CD4-positive, alpha-beta T cell (primary cell): ENCODE measurements at regions not wholly inside any gene's neighbourhood (a gene's known extent, or its start where the extent isn't known, plus 50 kb on each side); places are given as distances from the start of the nearest gene placed in this dataset.

Experiments
- ATAC-seq: fragments of 200-7000 bp; cut with Tn5 transposase; one replicate; pipeline ENCODE4 v1.10.0; 2022; ENCODE audit warnings: mild to moderate bottlenecking; ENCODE audit not compliant: poor library complexity
- CTCF ChIA-PET: fragments of 350-600 bp; sonication (Branson Sonifier 250); formaldehyde crosslinking; loops from one replicate; lab custom pipeline; 2021; ENCODE audit warnings: antibody characterized with exemption, inconsistent platforms; lab: Charles Lee
- POLR2A ChIA-PET: fragments of 350-600 bp; sonication (Branson Sonifier 250); formaldehyde crosslinking; loops from one replicate; lab custom pipeline; 2021; ENCODE audit warnings: antibody characterized with exemption, inconsistent platforms; lab: Charles Lee
- DNase-seq, 14 experiments: peaks; one replicate each; pipeline ENCODE4 v3.0.0-alpha.2; 2013 to 2020; ENCODE audit warnings: mixed read lengths in 2 of 14
- H3K27ac ChIP-seq, 2 donors: one replicate each; pipeline versions ENCODE4 v1.5.1 to v1.7.0; 2013; ENCODE audit warnings: low read length in 2 of 2, low read depth in 1 of 2, mild to moderate bottlenecking in 1 of 2
- H3K27me3 ChIP-seq, 2 experiments: 1 replicate in 1 of 2; 2 replicates in 1 of 2; pipeline versions ENCODE4 v1.6.1 to v1.7.0; 2013; ENCODE audit warnings: low read length in 2 of 2, control low read depth in 1 of 2, mild to moderate bottlenecking in 1 of 2, moderate library complexity in 1 of 2; ENCODE audit not compliant: insufficient read depth in 2 of 2, control insufficient read depth in 1 of 2
- H3K36me3 ChIP-seq: one replicate; pipeline ENCODE4 v1.6.1; 2013; ENCODE audit warnings: low read length, control low read depth; ENCODE audit not compliant: insufficient read depth
- H3K4me1 ChIP-seq: one replicate; pipeline ENCODE4 v1.6.1; 2013; ENCODE audit warnings: low read length, control low read depth; ENCODE audit not compliant: insufficient read depth
- H3K4me3 ChIP-seq: one replicate; pipeline ENCODE4 v1.5.1; 2013; ENCODE audit warnings: mild to moderate bottlenecking, low read length, moderate library complexity
- H3K9me3 ChIP-seq, 2 experiments: 1 replicate in 1 of 2; 2 replicates in 1 of 2; pipeline versions ENCODE4 v1.6.1 to v1.7.0; 2013; ENCODE audit warnings: low read length in 2 of 2, mild to moderate bottlenecking in 2 of 2, control low read depth in 1 of 2, moderate library complexity in 1 of 2; ENCODE audit not compliant: control insufficient read depth in 1 of 2, insufficient read depth in 1 of 2
- H3K27ac Mint-ChIP-seq: one replicate; pipeline ENCODE4 v1.8.0; 2020; ENCODE audit warnings: mixed read lengths
- H3K27me3 Mint-ChIP-seq: one replicate; pipeline ENCODE4 v1.8.0; 2021; ENCODE audit warnings: mixed read lengths
- H3K36me3 Mint-ChIP-seq: one replicate; pipeline ENCODE4 v1.8.0; 2021; ENCODE audit warnings: low read depth, mixed read lengths
- H3K4me1 Mint-ChIP-seq: one replicate; pipeline ENCODE4 v1.8.0; 2021; ENCODE audit warnings: low read depth, mixed read lengths
- H3K4me3 Mint-ChIP-seq: one replicate; pipeline ENCODE4 v1.8.0; 2020; ENCODE audit warnings: mild to moderate bottlenecking, mixed read lengths
- H3K9me3 Mint-ChIP-seq: one replicate; pipeline ENCODE4 v1.8.0; 2020; ENCODE audit warnings: mixed read lengths
- intact Hi-C, 2 experiments: fragments of 100-400 bp; cut with DNase I in 1 of 2; cut with micrococcal nuclease in 1 of 2; formaldehyde crosslinking; loops; one replicate each; pipeline versions ENCODE4 v1.15.1 to v1.9.0; 2023 to 2025; cut with DNase I, micrococcal nuclease
- TF ChIP-seq, protein P1 (sequence below): fragments of 200-600 bp; IDR thresholded peaks from one replicate; pipeline ENCODE4 v1.8.0; 2022; ENCODE audit warnings: antibody characterized with exemption, mild to moderate bottlenecking

DNA sequence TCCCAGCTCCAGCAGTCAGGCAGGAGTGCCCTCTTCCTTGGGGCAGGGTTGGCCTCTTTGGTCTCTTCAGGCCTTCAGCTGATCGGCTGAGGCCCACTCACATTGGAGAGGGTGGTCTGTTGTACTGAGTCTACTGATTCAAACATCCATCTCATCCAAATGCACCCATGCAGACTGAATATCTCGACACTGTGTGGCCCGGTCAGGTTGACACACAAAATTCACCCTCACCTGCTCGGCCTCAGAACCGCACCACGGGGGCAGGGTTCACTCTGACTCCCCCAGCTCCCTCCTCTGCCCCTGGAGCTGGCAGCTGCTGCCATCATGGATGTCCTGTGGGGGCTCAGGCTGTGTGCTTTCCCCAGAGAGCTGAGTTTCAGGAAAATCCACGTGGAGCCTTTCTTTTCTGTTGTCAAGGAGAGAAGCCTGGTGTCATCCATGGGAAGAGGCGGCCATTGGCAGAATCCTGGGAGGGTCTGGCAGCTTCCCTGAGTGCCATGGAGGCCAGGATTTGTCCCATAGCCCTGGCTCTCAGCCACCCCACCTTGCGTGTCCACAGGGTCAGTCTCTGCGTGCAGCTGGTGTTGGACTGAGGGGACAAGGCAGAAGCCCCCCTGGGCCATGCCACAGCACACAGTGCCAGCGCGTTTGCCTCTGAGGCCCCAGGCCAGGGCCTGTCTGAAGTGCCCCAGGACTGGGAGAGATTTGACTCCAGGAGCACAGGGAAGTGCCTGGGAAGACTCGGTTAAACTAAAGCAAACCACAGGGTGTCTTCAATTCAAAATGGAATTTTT, 114.1 kb downstream of the ERMARD start:
- H3K9me3 Mint-ChIP-seq: no peaks in the 10 kb centered on the region
- TF ChIP-seq, protein P1, sequence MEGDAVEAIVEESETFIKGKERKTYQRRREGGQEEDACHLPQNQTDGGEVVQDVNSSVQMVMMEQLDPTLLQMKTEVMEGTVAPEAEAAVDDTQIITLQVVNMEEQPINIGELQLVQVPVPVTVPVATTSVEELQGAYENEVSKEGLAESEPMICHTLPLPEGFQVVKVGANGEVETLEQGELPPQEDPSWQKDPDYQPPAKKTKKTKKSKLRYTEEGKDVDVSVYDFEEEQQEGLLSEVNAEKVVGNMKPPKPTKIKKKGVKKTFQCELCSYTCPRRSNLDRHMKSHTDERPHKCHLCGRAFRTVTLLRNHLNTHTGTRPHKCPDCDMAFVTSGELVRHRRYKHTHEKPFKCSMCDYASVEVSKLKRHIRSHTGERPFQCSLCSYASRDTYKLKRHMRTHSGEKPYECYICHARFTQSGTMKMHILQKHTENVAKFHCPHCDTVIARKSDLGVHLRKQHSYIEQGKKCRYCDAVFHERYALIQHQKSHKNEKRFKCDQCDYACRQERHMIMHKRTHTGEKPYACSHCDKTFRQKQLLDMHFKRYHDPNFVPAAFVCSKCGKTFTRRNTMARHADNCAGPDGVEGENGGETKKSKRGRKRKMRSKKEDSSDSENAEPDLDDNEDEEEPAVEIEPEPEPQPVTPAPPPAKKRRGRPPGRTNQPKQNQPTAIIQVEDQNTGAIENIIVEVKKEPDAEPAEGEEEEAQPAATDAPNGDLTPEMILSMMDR: no peak
- DNase-seq: no peak
- no peaks in the 10 kb centered on the region for H3K9me3 ChIP-seq
- H3K4me3 ChIP-seq: no peak overlapping the region
- peaks cover 20% of the 10 kb centered on the region for H3K4me1 Mint-ChIP-seq
- POLR2A ChIA-PET: no interaction called here
- H3K4me1 ChIP-seq: peaks cover 50% of the 10 kb centered on the region
- CTCF ChIA-PET: no interaction called here
- no peak overlapping the region for H3K27ac Mint-ChIP-seq
- no peak overlapping the region for H3K27ac ChIP-seq
- H3K27me3 ChIP-seq: no peaks in the 10 kb centered on the region
- H3K36me3 Mint-ChIP-seq: no peaks in the 10 kb centered on the region
- no peaks in the 10 kb centered on the region for H3K27me3 Mint-ChIP-seq
- no peak overlapping the region for H3K4me3 Mint-ChIP-seq
- H3K36me3 ChIP-seq: no peaks in the 10 kb centered on the region
- ATAC-seq: no peak
- intact Hi-C loops: no loop called here

DNA sequence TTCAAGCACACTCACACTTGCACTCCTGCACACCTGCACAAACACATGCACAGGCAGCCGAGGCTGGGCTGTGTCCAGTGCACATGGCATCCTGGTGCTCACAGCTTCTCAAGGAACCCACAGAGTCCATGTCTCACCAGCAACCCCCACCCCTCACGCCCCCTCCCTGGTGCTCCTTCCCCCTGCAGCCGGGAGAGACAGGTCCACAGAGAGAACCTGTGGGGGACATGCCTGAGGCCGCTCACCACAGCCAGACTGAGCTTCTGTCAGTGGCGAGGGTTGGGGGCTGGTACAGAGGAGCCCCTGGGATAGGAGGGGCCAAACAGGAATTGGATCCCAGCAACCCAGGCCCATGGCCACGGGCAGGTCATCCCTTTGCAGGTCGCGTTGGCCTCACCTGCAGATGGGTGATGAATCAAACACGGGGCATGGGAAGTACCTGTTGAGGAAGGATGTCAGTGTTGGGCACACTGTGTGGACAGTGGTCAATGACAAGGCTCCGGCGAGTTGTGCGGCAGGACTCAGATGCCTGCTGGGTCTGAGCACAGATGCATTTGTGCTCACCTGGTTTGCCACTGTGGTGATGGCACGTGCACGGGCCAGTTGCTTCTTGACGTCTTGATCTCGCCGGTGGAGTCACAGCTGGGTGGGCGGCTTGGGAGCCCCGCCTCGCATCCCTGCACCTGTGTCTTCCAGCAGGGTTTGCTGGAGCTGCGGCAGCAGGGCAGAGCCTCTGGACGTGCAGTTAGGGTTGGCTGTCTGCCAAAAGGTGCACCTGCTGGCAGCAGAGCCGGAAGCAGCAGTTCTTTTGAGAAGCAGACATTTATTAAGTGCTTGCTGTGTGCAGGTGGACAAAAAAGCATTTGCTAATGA, 113.0 kb downstream of the ERMARD start:
- no peaks in the 10 kb centered on the region for H3K9me3 Mint-ChIP-seq
- POLR2A ChIA-PET: no interaction called here
- ATAC-seq (no peak), DNase-seq (peak in 2 of 14 experiments; percentile 12 to 33)
- no peaks in the 10 kb centered on the region for H3K9me3 ChIP-seq
- no peak overlapping the region for H3K27ac ChIP-seq
- H3K27me3 ChIP-seq: no peaks in the 10 kb centered on the region
- CTCF ChIA-PET: no interaction called here
- no peak overlapping the region for H3K27ac Mint-ChIP-seq
- H3K36me3 Mint-ChIP-seq: no peaks in the 10 kb centered on the region
- no peaks in the 10 kb centered on the region for H3K27me3 Mint-ChIP-seq
- peaks cover 23% of the 10 kb centered on the region for H3K4me1 Mint-ChIP-seq
- no peaks in the 10 kb centered on the region for H3K36me3 ChIP-seq
- intact Hi-C loops: no loop called here
- peaks cover 59% of the 10 kb centered on the region for H3K4me1 ChIP-seq
- TF ChIP-seq, protein P1: no peak
- H3K4me3 Mint-ChIP-seq: no peak overlapping the region
- H3K4me3 ChIP-seq: no peak overlapping the region

DNA sequence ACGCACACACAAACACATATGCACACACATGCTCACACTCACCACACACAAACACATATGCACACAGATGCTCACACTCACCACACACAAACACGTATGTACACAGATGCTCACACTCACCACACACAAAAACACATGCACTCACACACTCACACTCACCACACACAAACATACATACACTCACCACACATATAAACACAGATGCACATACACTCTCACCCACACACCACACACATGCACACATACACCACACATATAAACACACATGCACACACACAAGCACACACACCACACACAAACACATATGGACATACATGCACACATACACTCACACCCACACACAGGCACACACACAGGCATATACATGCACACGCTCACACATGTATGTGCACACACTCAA, 112.3 kb downstream of the ERMARD start:
- no peak for DNase-seq
- no peaks in the 10 kb centered on the region for H3K36me3 ChIP-seq
- H3K4me1 Mint-ChIP-seq: peaks cover 23% of the 10 kb centered on the region

More for the DNA sequence above, 112.3 kb downstream of the ERMARD start:
- Mint-ChIP-seq H3K9me3 (no peaks in the 10 kb centered on the region), H3K36me3 (no peaks in the 10 kb centered on the region), H3K27ac (no peak overlapping the region), H3K4me3 (no peak overlapping the region), H3K27me3 (no peaks in the 10 kb centered on the region)
- Histone ChIP-seq H3K27ac (no peak overlapping the region), H3K4me3 (no peak overlapping the region), H3K27me3 (no peaks in the 10 kb centered on the region), H3K4me1 (peaks cover 54% of the 10 kb centered on the region), H3K9me3 (peaks cover 0 to 6% of the 10 kb centered on the region in 2 experiments)
- ChIA-PET CTCF (no interaction called here), POLR2A (no interaction called here)
- no peak for ATAC-seq
- intact Hi-C loops: no loop called here
- TF ChIP-seq, protein P1: no peak
